DND-41 (cell line): ENCODE measurements at regions not wholly inside any gene's neighbourhood (a gene's known extent, or its start where the extent isn't known, plus 50 kb on each side); places are given as distances from the start of the nearest gene placed in this dataset.

ENCODE experiments used
- ATAC-seq: fragments of 200-7000 bp; cut with Tn5 transposase; 3 replicates; pipeline ENCODE4 v1.9.1; 2021; ENCODE audit warnings: low read depth; ENCODE audit not compliant: insufficient read depth
- DNase-seq: peaks from one replicate; pipeline ENCODE4 v3.0.0-alpha.2; 2020
- H2AFZ ChIP-seq: 2 replicates; pipeline ENCODE4 v1.6.0; 2012; ENCODE audit warnings: low read depth, low read length
- H3K27ac ChIP-seq: 2 replicates; pipeline ENCODE4 v1.5.1; 2012; ENCODE audit warnings: low read length, inconsistent platforms
- H3K27me3 ChIP-seq: fragments of 200-600 bp; sonication (generic); 2 replicates; pipeline ENCODE4 v1.6.0; 2012; ENCODE audit warnings: low read length, mild to moderate bottlenecking, inconsistent platforms; ENCODE audit not compliant: insufficient read depth, poor library complexity
- H3K36me3 ChIP-seq: 2 replicates; pipeline ENCODE4 v1.5.1; 2012; ENCODE audit warnings: low read length, inconsistent platforms; ENCODE audit not compliant: insufficient read depth
- H3K4me1 ChIP-seq: 2 replicates; pipeline ENCODE4 v1.5.1; 2012; ENCODE audit warnings: mild to moderate bottlenecking, low read length; ENCODE audit not compliant: insufficient read depth
- H3K4me2 ChIP-seq: 2 replicates; pipeline ENCODE4 v1.6.0; 2012; ENCODE audit warnings: mild to moderate bottlenecking, moderate library complexity, low read length, inconsistent platforms; ENCODE audit not compliant: insufficient read depth
- H3K4me3 ChIP-seq, 2 experiments: fragments of 200-600 bp in 1 of 2; shearing (Covaris generic) in 1 of 2; 2 replicates each; pipeline ENCODE4 v1.5.1; 2012 to 2016; ENCODE audit warnings: inconsistent platforms in 2 of 2, low read length in 2 of 2, mild to moderate bottlenecking in 2 of 2, low read depth in 1 of 2, moderate library complexity in 1 of 2
- H3K79me2 ChIP-seq: 2 replicates; pipeline ENCODE4 v1.6.0; 2012; ENCODE audit warnings: low read length, inconsistent platforms; ENCODE audit not compliant: insufficient read depth
- H3K9ac ChIP-seq: 2 replicates; pipeline ENCODE4 v1.6.0; 2012; ENCODE audit warnings: low read depth, mild to moderate bottlenecking, inconsistent platforms, low read length, moderate library complexity
- H3K9me3 ChIP-seq: 2 replicates; pipeline ENCODE4 v1.5.1; 2012; ENCODE audit warnings: low read length, moderate library complexity, mild to moderate bottlenecking, inconsistent platforms; ENCODE audit not compliant: insufficient read depth, severe bottlenecking
- H4K20me1 ChIP-seq: 2 replicates; pipeline ENCODE4 v1.6.0; 2012; ENCODE audit warnings: low read length; ENCODE audit not compliant: insufficient read depth
- CTCF ChIP-seq: IDR thresholded peaks from 2 replicates; pipeline ENCODE4 v1.5.1; 2012; ENCODE audit warnings: borderline replicate concordance, low read length, moderate library complexity, mild to moderate bottlenecking; ENCODE audit not compliant: poor library complexity, severe bottlenecking; ENCODE audit errors: extremely low read depth
- EZH2 ChIP-seq: IDR thresholded peaks from 3 replicates; pipeline ENCODE4 v1.6.1; 2012; ENCODE audit warnings: borderline replicate concordance, low read depth, mild to moderate bottlenecking, moderate library complexity, low read length, inconsistent platforms; ENCODE audit not compliant: severe bottlenecking

DNA sequence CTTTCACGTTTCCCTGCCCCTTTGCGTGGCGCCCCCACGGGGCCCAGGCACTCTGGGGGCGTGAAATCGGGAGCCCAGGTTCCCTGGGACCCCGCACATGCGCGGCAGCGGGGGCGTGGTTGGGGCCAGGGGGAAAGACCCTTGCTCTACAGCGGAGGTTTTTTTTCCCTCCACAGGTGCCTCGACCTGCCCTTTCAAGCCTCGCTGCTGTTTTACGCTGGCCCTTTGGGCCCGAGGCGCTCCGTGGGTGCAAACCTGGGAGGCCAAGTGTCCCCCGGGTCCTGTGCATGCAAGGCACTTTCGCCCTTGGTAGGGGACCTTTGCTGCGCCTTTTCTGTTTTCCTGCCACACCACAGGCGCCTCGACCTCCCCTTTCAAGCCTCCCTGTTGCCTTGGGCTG lies 329.8 kb downstream of the ALG10 start:
- H3K4me3 ChIP-seq: no peak overlapping the region
- TF ChIP-seq EZH2 (no peak), CTCF (no peak)
- no peak for ATAC-seq
- H3K9me3 ChIP-seq: peaks cover 65% of the 10 kb centered on the region
- H3K27ac ChIP-seq: no peak overlapping the region
- H3K9ac ChIP-seq: no peak overlapping the region
- no peak overlapping the region for H3K4me2 ChIP-seq
- no peaks in the 10 kb centered on the region for H3K4me1 ChIP-seq
- no peak overlapping the region for H2AFZ ChIP-seq
- DNase-seq: no peak
- H3K79me2 ChIP-seq: no peaks in the 10 kb centered on the region
- H4K20me1 ChIP-seq: no peaks in the 10 kb centered on the region
- no peaks in the 10 kb centered on the region for H3K27me3 ChIP-seq
- H3K36me3 ChIP-seq: no peaks in the 10 kb centered on the region

DNA sequence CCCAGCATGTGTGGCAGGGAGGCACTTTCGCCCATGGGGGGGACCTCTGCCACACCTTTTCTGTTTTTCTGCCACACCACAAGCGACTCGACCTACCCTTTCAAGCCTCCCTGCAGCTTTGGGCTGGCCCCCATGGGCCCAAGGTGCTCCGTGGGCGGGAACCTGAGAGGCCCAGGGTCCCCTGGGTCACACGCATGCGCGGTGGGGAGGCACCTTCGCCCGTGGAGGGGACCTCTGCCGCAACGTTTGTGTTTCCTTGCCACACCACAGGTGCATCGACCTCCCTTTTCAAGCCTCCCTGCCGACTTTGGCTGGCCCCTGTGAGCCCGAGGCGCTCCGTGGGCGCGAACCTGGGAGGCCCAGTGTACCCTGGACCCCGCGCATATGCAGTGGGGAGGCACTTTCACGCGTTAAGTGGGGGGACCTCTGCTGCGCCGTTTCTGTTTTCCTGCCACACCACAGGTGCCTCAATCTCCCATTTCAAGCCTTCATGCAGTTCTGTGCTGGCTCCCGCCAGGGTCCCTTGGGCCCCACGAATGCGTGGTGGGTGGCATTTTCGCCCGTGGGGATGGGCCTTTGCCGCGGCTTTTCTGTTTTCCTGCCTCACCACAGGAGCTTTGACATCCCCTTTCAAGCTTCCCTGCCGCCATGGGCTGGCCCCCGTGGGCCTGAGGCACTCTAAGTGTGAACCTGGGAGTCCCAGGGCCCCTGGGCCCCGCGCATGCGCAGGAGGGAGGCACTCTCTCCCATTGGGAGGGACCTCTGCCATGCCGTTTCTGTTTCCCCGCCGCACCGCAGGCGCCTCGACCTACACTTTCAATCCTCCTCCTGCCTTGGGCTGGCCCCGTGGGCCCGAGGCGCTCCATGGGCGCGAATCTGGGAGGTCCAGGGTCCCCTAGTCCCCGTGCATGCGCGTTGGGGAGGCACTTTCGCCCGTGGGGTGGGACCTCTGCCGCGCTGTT lies 332.2 kb downstream of the ALG10 start:
- Histone ChIP-seq H3K4me1 (no peaks in the 10 kb centered on the region), H3K27me3 (no peaks in the 10 kb centered on the region), H3K4me2 (no peak overlapping the region), H3K27ac (no peak overlapping the region), H3K36me3 (no peaks in the 10 kb centered on the region), H2AFZ (no peak overlapping the region), H3K4me3 (no peak overlapping the region), H3K9me3 (peaks cover 56% of the 10 kb centered on the region), H4K20me1 (no peaks in the 10 kb centered on the region), H3K79me2 (no peaks in the 10 kb centered on the region), H3K9ac (no peak overlapping the region)
- ATAC-seq (no peak), DNase-seq (no peak)
- TF ChIP-seq CTCF: no peak
- no peak for TF ChIP-seq EZH2

DNA sequence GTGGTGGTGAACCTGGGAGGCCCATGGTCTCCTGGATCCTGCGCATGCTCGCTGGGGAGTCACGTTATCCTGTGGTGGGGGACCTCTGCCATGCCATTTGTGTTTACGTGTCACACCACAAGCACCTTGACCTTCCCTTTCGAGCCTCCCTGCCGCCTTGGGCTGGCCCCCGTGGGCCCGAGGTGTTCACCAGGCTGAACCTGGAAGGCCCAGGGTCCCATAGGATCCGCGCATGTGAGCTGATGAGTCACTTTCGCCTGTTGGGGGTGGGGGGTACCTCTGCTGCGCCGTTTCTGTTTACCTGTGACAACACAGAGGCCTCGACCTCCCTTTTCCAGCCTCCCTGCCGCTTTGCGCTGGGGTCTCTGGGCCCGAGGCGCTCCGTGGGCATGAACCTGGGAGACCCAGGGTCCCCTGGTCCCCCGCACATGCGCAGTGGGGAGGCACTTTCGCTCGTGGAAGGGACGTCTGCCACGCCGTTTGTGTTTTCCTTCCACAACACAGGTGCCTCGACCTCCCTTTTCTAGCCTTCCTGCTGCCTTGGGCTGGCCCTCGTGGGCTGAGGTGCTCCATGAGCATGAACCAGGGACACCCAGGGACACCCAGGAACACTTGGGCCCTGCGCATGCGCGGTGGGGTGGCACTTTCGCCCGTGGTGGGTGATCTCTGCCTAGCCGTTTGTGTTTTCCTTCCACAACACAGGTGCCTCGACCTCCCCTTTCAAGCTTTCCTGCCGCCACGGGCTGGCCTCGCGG lies 334.1 kb downstream of the ALG10 start:
- Histone ChIP-seq H2AFZ (no peak overlapping the region), H3K4me2 (no peak overlapping the region), H4K20me1 (no peaks in the 10 kb centered on the region), H3K27me3 (no peaks in the 10 kb centered on the region), H3K4me1 (no peaks in the 10 kb centered on the region), H3K9ac (no peak overlapping the region), H3K27ac (no peak overlapping the region), H3K36me3 (no peaks in the 10 kb centered on the region), H3K9me3 (peaks cover 49% of the 10 kb centered on the region), H3K4me3 (no peak overlapping the region), H3K79me2 (no peaks in the 10 kb centered on the region)
- DNase-seq (no peak), ATAC-seq (no peak)
- TF ChIP-seq EZH2 (no peak), CTCF (no peak)
